ENCODE measurements at regions not wholly inside any gene's neighbourhood (a gene's known extent, or its start where the extent isn't known, plus 50 kb on each side); places are given as distances from the start of the nearest gene placed in this dataset.

GRCh38 chr4:34183926-34184325 lies 2060.4 kb downstream of the ARAP2 start:
- TF ChIP-seq CTCF (IDR thresholded peaks at IDR 0.05; ENCODE audit: insufficient read depth in 1 of 2, low read depth in 1 of 2, low read length in 1 of 2, severe bottlenecking in 1 of 2, unreplicated experiment in 1 of 2) = no peak
- Mint-ChIP-seq H3K27me3 (ENCODE audit: insufficient read depth, unreplicated experiment) (no peaks in the 10 kb centered on the region), H3K4me1 (ENCODE audit: low read depth, unreplicated experiment) (no peaks in the 10 kb centered on the region), H3K27ac (ENCODE audit: unreplicated experiment) (no peak overlapping the region), H3K4me3 (ENCODE audit: unreplicated experiment) (no peak overlapping the region), H3K9me3 (ENCODE audit: unreplicated experiment) (no peaks in the 10 kb centered on the region), H3K36me3 (ENCODE audit: insufficient read depth, unreplicated experiment) (no peaks in the 10 kb centered on the region)
- H3K27me3 ChIP-seq (replicated peaks; ENCODE audit: control insufficient read depth, insufficient read depth, low read length) = no peaks in the 10 kb centered on the region
- CTCF ChIA-PET = no interaction called here
- H3K36me3 ChIP-seq (ENCODE audit: control insufficient read depth, insufficient read depth, low read length) = no peaks in the 10 kb centered on the region
- intact Hi-C loops (cut with micrococcal nuclease; ENCODE audit: unreplicated experiment) = no loop called here
- no peaks in the 10 kb centered on the region for H3K4me1 ChIP-seq
- POLR2A ChIA-PET = no interaction called here
- no peak for DNase-seq
- H3K9me3 ChIP-seq = no peaks in the 10 kb centered on the region
- H3K4me3 ChIP-seq (ENCODE audit: low read depth, low read length) = no peak overlapping the region
- no TSS peak for BruUV-seq (replicated peaks)

- no peaks in the 10 kb centered on the region for H3K4me1 Mint-ChIP-seq (ENCODE audit: low read depth, unreplicated experiment)
- TF ChIP-seq CTCF (IDR thresholded peaks at IDR 0.05; ENCODE audit: insufficient read depth in 1 of 2, low read depth in 1 of 2, low read length in 1 of 2, severe bottlenecking in 1 of 2, unreplicated experiment in 1 of 2) = no peak
- no peaks in the 10 kb centered on the region for H3K36me3 Mint-ChIP-seq (ENCODE audit: insufficient read depth, unreplicated experiment)
- ChIA-PET POLR2A (no interaction called here), CTCF (no interaction called here)
- Histone ChIP-seq H3K36me3 (ENCODE audit: control insufficient read depth, insufficient read depth, low read length) (no peaks in the 10 kb centered on the region), H3K4me3 (ENCODE audit: low read depth, low read length) (no peak overlapping the region), H3K9me3 (no peaks in the 10 kb centered on the region), H3K27me3 (replicated peaks; ENCODE audit: control insufficient read depth, insufficient read depth, low read length) (no peaks in the 10 kb centered on the region), H3K4me1 (no peaks in the 10 kb centered on the region)
- no TSS peak for BruUV-seq (replicated peaks)
- H3K4me3 Mint-ChIP-seq (ENCODE audit: unreplicated experiment) = no peak overlapping the region
- intact Hi-C loops (cut with micrococcal nuclease; ENCODE audit: unreplicated experiment) = no loop called here
- H3K27me3 Mint-ChIP-seq (ENCODE audit: insufficient read depth, unreplicated experiment) = no peaks in the 10 kb centered on the region
- no peaks in the 10 kb centered on the region for H3K9me3 Mint-ChIP-seq (ENCODE audit: unreplicated experiment)
- DNase-seq = no peak
- no peak overlapping the region for H3K27ac Mint-ChIP-seq (ENCODE audit: unreplicated experiment)
These were observed 2057.3 kb downstream of the ARAP2 start for GRCh38 chr4:34187056-34187455.

DNA sequence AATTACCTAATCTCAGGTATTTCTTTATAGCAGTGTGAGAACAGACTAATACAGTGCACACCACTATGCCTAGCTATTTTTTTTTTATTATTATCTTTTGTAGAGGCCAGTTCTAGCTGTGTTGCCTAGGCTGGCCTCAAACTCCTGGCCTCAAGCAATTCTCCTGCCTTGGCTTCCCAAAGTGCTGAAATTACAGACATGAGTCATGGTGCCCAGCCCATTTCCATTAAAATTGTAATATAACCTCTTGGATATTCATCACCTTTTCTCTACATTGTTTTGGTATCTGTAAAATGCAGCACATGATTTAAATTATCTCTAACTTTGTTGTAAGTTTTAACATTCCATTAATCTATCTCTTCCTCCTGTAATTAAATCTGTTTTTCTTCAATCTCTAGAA lies 2052.9 kb downstream of the ARAP2 start:
- no peak for TF ChIP-seq CTCF (IDR thresholded peaks at IDR 0.05; ENCODE audit: insufficient read depth in 1 of 2, low read depth in 1 of 2, low read length in 1 of 2, severe bottlenecking in 1 of 2, unreplicated experiment in 1 of 2)
- no peaks in the 10 kb centered on the region for H3K9me3 ChIP-seq
- POLR2A ChIA-PET = no interaction called here
- H3K4me1 Mint-ChIP-seq (ENCODE audit: low read depth, unreplicated experiment) = no peaks in the 10 kb centered on the region
- intact Hi-C loops (cut with micrococcal nuclease; ENCODE audit: unreplicated experiment) = no loop called here
- H3K36me3 Mint-ChIP-seq (ENCODE audit: insufficient read depth, unreplicated experiment) = no peaks in the 10 kb centered on the region
- CTCF ChIA-PET = no interaction called here
- H3K27me3 Mint-ChIP-seq (ENCODE audit: insufficient read depth, unreplicated experiment) = peaks cover 2% of the 10 kb centered on the region
- BruUV-seq (replicated peaks) = no TSS peak
- no peak overlapping the region for H3K4me3 Mint-ChIP-seq (ENCODE audit: unreplicated experiment)
- no peak overlapping the region for H3K27ac Mint-ChIP-seq (ENCODE audit: unreplicated experiment)
- no peaks in the 10 kb centered on the region for H3K36me3 ChIP-seq (ENCODE audit: control insufficient read depth, insufficient read depth, low read length)
- no peak overlapping the region for H3K4me3 ChIP-seq (ENCODE audit: low read depth, low read length)
- no peaks in the 10 kb centered on the region for H3K27me3 ChIP-seq (replicated peaks; ENCODE audit: control insufficient read depth, insufficient read depth, low read length)
- DNase-seq = no peak
- H3K9me3 Mint-ChIP-seq (ENCODE audit: unreplicated experiment) = no peaks in the 10 kb centered on the region
- no peaks in the 10 kb centered on the region for H3K4me1 ChIP-seq

All from Caco-2 (cell line).